Adrenal gland (tissue), 5 donors: ENCODE measurements at regions not wholly inside any gene's neighbourhood (a gene's known extent, or its start where the extent isn't known, plus 50 kb on each side); places are given as distances from the start of the nearest gene placed in this dataset.

ENCODE experiments used
- POLR2A ChIP-seq, 2 donors: fragments of 450-650 bp; IDR thresholded peaks; one replicate each; pipeline ENCODE4 v1.6.1; 2017; ENCODE audit warnings: antibody characterized with exemption in 2 of 2, mild to moderate bottlenecking in 2 of 2, moderate library complexity in 1 of 2
- TF ChIP-seq, protein P1 (sequence below), 6 experiments: fragments of 450-650 bp in 4 of 6; fragments of 200-600 bp in 2 of 6; sonication (generic) in 1 of 6; IDR thresholded peaks; 1 replicate in 5 of 6; 2 replicates in 1 of 6; pipeline versions ENCODE4 v1.5.1 to v1.8.0; 2016 to 2021; ENCODE audit warnings: antibody characterized with exemption in 6 of 6, mild to moderate bottlenecking in 2 of 6, moderate library complexity in 1 of 6
- donor health status: DM: no; HTN: no; CAD: no.

DNA sequence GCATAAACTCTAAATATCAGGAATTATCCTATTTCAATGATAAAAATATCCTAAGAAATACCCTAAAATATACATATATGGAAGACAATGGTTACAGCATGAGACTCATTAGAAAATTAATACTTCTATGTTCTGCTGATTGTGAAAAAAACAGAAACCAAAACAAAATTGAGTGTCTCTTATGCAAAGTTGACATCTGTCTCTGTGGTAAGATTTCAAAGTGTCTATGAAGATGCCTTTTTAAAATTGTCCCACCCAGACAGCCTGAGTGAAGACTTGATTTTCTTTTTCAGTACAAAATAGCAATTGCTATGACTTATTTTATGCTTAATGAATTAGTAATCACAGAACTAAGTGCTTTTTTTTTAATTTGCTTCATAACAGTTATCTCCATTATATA lies 1368.4 kb upstream of the LRRTM1 start:
- TF ChIP-seq POLR2A (IDR thresholded peaks at IDR 0.05): no peak
- TF ChIP-seq, protein P1, sequence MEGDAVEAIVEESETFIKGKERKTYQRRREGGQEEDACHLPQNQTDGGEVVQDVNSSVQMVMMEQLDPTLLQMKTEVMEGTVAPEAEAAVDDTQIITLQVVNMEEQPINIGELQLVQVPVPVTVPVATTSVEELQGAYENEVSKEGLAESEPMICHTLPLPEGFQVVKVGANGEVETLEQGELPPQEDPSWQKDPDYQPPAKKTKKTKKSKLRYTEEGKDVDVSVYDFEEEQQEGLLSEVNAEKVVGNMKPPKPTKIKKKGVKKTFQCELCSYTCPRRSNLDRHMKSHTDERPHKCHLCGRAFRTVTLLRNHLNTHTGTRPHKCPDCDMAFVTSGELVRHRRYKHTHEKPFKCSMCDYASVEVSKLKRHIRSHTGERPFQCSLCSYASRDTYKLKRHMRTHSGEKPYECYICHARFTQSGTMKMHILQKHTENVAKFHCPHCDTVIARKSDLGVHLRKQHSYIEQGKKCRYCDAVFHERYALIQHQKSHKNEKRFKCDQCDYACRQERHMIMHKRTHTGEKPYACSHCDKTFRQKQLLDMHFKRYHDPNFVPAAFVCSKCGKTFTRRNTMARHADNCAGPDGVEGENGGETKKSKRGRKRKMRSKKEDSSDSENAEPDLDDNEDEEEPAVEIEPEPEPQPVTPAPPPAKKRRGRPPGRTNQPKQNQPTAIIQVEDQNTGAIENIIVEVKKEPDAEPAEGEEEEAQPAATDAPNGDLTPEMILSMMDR (IDR thresholded peaks at IDR 0.05): no peak
